ENCODE measurements at regions not wholly inside any gene's neighbourhood (a gene's known extent, or its start where the extent isn't known, plus 50 kb on each side); places are given as distances from the start of the nearest gene placed in this dataset.

DNA sequence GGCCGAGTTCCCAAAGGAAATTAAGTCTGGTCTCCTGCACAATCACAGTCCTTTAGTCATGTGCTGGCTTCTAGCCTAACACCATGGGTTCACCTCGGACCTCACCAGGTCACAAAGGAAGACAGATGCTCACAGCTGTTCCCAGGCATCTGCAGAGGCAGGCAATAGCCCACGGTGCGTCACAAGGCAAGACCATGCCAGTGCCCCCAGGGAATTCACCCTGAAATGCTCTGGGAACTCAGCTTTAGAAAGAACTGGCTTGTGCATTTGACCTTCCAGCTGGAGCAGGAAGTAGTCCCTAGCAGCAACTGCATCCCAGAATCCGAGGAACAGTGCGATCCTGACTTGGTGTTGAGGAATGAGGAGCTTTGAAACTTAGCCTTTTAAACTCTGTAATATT lies 96.8 kb upstream of the WASF3 start:
- TF ChIP-seq, protein P1, sequence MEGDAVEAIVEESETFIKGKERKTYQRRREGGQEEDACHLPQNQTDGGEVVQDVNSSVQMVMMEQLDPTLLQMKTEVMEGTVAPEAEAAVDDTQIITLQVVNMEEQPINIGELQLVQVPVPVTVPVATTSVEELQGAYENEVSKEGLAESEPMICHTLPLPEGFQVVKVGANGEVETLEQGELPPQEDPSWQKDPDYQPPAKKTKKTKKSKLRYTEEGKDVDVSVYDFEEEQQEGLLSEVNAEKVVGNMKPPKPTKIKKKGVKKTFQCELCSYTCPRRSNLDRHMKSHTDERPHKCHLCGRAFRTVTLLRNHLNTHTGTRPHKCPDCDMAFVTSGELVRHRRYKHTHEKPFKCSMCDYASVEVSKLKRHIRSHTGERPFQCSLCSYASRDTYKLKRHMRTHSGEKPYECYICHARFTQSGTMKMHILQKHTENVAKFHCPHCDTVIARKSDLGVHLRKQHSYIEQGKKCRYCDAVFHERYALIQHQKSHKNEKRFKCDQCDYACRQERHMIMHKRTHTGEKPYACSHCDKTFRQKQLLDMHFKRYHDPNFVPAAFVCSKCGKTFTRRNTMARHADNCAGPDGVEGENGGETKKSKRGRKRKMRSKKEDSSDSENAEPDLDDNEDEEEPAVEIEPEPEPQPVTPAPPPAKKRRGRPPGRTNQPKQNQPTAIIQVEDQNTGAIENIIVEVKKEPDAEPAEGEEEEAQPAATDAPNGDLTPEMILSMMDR (IDR thresholded peaks at IDR 0.05; ENCODE audit: extremely low read depth in 1 of 2, insufficient read depth in 1 of 2, low read depth in 1 of 2, low read length in 2 of 2) = no peak
- no peak for TF ChIP-seq POLR2AphosphoS5 (IDR thresholded peaks at IDR 0.05; ENCODE audit: insufficient read depth, low read depth, low read length)
- TF ChIP-seq MAX (IDR thresholded peaks at IDR 0.05; ENCODE audit: insufficient read depth, insufficient read length) = no peak
- no peak for TF ChIP-seq MYC (IDR thresholded peaks at IDR 0.05; ENCODE audit: low read depth, low read length)
- TF ChIP-seq EZH2 (IDR thresholded peaks at IDR 0.05; ENCODE audit: borderline replicate concordance, low read depth, low read length, severe bottlenecking) = no peak
- no peak for TF ChIP-seq FOS (IDR thresholded peaks at IDR 0.05; ENCODE audit: borderline replicate concordance, insufficient read depth, low read length)
- no peak for TF ChIP-seq POLR2A (IDR thresholded peaks at IDR 0.05; ENCODE audit: low read depth, low read length)

Measured in endothelial cell of umbilical vein (primary cell).